Activated T-cell treated with anti-CD3 and anti-CD28 coated beads for 48 hours (primary cell): ENCODE measurements at regions not wholly inside any gene's neighbourhood (a gene's known extent, or its start where the extent isn't known, plus 50 kb on each side); places are given as distances from the start of the nearest gene placed in this dataset.

ENCODE experiments used
- DNase-seq: peaks from one replicate; pipeline ENCODE4 v3.0.0-alpha.2; 2020; ENCODE audit warnings: low read depth

- DNase-seq, result no peak
These were observed 259.7 kb downstream of the MN1 start for GRCh38 chr22:27541836-27542235.

GRCh38 chr22:27542602-27543001 lies 259.0 kb downstream of the MN1 start:
- DNase-seq, result no peak

GRCh38 chr22:27543460-27543859 lies 258.1 kb downstream of the MN1 start:
- DNase-seq, result no peak

DNA sequence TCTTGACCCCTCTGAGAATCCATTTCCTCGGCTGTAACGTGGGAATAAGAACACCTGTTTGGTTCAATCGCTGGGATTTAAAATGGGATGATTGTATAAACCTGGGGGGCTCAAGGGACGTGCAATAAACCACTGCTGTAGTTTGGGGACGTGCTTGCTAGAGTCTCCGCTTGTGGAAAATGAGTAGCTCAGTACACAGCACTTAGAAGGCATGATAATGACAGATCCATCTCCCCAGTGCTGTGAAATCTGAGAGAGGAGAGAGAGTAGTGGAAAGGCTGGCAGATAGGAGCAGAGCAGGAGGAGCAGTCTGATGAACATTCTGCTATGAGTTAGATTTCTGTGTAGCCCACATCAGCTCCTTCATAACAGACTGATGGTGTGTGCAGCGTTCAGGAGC lies 256.5 kb downstream of the MN1 start:
- no peak for DNase-seq

DNA sequence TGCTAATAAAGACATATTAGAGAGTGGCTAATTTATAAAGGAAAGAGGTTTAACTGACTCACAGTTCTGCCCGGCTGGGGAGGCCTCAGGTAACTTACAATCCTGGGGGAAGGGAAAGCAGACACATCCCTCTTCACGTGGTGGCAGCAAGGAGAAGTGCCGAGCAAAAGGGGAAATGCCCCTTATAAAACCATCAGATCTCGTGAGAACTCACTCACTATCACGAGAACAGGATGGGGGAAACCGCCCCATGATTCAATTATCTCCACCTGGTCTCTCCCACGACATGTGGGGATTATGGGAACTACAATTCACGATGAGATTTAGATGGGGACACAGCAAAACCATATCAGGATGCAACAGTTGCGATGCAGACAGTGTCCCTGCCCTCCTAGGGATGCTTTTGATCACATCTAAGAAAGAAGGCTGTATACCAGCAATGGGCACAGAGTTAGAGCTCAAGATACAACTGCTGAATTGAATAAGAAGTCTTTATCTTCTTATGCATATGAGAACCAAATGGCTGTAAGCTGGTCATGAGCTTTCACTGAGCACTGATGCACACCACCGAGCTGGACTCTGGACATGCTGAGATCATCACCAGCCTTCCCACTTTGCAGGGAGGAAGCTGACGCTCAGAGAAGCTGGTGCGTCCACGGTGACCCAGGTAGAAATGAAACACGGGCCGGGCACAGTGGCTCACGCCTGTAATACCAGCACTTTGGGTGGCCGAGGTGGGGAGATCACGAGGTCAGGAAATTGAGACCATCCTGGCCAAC lies 255.2 kb downstream of the MN1 start:
- no peak for DNase-seq

DNA sequence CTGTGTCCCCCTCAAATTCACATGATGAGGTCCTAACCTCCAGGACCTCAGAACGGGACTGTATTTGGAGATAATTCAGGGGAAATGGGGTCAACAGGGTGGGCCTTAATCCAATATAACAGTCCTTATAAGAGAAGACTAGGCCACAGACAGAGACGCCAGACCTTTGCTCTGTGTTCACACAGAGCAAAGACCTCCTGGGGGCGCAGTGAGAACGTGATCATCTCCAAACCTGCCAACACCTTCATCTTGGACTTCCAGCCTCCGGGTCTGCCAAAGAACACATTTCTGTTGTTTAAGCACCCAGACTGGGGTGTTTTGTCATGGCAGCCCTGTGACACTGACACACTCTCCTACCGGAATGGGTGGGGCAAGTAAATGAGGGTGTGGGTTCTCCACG lies 250.2 kb downstream of the MN1 start:
- DNase-seq, result no peak

DNA sequence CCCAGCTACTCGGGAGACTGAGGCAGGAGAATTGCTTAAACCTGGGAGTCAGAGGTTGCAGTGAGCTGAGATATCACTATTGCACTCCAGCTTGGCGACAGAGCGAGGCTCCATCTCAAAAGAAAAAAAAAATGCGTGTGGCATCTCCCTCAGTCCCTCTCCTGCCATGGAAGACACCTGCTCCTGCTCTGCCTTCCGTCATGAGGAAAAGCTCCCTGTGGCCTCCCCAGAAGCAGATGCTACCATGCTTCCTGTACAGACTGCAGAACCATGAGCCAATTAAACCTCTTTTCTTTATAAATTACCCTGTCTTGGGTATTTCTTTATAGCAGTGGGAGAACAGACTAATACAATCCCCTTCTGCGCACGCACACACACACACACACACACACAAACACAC lies 249.4 kb downstream of the MN1 start:
- DNase-seq, result no peak

GRCh38 chr22:27552863-27553262 lies 248.7 kb downstream of the MN1 start:
- DNase-seq, result no peak

- no peak for DNase-seq
These were observed 247.3 kb downstream of the MN1 start for GRCh38 chr22:27554106-27554811.

DNA sequence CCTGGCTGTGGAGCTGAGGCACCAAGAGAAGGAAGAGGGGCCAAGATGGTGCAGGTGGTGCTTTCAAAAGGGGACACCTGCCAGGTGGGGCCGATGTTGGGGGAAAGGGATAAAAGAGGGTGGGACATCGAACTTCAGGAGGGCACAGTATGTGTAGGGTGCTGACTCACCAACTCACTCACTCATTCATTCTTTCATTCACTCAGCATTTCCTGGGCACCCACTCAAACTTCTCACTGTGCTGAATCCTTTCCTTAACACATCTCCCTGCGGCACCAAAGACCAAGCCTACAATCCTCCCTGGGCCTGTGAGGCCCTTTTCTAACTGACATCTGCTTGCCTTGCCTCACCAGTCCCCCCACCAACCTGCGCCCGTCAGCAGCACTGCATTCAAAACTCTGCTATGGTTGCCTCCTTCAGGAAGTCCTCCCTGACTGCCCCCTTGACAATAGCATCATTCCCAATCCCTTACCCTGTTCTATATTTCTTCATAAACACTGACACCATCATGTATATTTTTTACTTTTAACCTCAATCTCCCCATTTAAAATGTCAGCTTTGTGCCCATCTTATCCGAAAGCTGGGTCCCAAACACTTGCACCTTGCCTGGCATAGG lies 246.6 kb downstream of the MN1 start:
- DNase-seq, result no peak

GRCh38 chr22:27556371-27556770 lies 245.2 kb downstream of the MN1 start:
- no peak for DNase-seq

DNA sequence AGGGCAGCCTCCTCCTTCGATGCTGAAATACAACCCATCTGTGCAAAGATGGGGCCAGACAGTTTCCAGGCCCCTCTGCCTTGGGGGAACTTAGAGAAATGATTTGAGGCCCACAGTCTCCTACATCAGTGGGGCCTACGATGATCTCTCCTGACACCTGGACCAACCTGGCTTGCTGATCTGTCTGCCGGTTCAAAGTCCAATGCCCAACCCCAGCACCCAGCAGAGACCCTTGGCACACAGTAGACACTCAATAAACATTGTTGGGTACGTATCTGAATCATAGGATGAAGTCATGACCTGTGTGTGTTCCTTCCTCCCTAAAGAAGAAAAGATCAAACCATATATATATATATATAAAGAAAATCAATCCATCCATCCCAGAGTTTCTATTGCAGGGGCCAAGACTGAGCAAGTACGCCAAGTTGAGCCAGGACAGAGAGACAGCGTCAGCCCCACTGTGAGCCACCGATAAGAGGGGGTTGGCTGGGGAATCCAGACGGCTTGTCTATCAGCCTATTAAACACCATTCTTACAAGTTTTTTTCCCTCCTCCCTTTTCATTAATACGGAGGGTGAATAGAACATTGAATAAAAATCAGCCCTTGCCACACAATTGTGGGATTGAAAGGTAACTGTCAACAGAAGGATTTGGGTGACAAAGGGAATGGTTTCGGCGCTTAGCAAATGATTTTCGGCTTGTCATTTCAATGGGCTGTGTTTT lies 244.1 kb downstream of the MN1 start:
- DNase-seq, result no peak

- no peak for DNase-seq
These were observed 242.7 kb downstream of the MN1 start for GRCh38 chr22:27558658-27559371.

- DNase-seq, result no peak
These were observed 240.8 kb downstream of the MN1 start for GRCh38 chr22:27560781-27561180.

- no peak for DNase-seq
These were observed 240.2 kb downstream of the MN1 start for GRCh38 chr22:27561286-27561904.

- no peak for DNase-seq
These were observed 236.8 kb downstream of the MN1 start for GRCh38 chr22:27564806-27565205.

DNA sequence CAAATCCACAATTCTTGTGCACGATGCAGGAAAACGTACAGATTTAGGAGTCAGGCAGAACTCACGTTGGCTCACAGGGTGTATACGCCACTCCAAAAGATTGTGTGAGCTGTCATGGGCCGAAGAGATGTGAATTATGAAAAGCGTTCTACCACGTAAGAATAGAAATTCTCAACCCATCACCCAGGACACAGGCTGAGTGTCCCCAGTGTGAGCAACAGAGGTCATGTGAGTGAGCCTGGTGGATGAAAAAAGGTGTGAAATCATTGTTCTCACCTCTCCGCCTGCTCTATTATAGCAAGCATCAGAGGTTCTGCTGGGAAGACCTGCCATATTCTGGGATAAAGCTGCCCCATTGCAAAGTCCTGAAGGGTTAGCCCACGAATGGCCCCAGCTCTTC lies 235.0 kb downstream of the MN1 start:
- no peak for DNase-seq

DNA sequence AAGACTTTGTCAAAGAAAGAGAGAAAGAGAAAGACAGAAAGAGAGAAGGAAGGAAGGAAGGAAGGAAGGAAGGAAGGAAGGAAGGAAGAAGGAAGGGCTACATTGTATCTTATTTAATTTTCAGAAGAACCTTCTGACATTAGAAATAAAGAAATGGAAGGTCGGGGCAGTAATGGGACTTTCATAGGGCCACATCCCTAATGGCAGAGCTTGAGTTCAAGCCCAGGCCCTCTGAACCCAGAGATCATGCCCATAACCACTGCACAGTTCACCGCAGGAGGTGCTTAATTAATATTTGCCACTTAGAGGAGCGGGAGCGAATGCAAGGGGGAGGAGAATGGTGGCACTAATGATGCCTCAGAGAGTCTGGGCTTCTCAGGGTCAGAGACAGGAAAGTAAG lies 233.3 kb downstream of the MN1 start:
- no peak for DNase-seq

DNA sequence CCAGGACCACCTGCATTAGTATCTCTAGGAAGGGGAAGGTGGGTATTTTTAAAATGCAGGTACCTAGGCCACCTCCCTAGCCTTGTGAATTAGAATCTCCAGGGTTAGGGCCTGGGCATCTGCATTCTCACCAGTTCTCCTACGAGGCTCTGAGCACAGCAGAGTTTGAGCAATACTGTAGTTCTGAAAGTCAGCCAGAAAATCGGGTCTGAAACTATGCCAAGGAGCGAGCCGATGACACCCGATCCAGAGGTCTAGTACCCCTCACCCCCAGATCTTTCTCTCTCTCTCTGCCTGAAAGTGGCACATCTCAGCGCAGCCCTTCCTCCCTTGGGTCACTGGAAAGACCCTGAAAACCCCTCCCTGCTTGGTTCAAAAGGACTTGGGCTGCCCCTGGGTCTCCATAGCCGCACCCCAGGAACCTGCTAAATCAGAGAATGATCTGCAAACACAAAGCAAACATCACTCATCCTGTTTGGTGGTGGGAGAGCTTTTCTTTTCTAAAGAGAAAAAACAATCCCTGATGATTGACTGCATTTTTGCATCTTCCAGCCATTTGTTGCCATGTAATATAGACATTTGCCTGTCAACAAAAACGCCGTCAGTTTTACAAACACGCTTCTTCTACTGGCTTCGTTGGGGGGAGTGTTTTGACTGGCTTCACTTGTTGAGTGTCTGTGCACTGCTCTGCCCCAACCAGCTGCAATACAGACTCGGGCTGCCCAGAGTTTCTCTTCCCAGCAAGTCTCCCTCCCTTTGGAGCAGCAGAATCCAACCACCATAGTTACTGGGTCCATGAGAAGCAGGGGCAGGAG lies 229.9 kb downstream of the MN1 start:
- no peak for DNase-seq

DNA sequence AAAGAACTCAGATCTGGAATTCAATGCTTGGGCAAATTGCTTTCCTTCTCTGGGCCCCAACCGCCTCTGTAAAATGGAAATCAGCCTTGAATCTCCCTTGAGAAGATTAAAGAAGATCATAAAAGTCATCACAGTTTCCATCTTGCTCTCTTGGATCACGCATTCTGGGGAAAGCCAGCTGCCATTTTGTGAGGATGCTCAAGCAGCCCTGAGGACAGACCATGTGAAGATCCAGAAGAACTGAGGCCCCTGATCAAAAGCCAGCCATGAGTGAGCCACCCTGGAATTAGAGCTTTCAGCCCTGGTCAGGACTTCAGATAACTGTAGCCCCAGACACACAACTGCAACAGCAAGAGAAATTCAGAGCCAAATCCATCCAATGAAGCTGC lies 229.3 kb downstream of the MN1 start:
- no peak for DNase-seq
